ENCODE measurements at regions not wholly inside any gene's neighbourhood (a gene's known extent, or its start where the extent isn't known, plus 50 kb on each side); places are given as distances from the start of the nearest gene placed in this dataset.

GRCh38 chr9:79129865-79130480 lies 441.8 kb upstream of the TLE4 start:
- peak; percentile 12 to 28 (median 16) for DNase-seq
- TF ChIP-seq CTCF (IDR thresholded peaks at IDR 0.05): peak; percentile 80

GRCh38 chr9:79131246-79131774 lies 440.5 kb upstream of the TLE4 start:
- Histone ChIP-seq H3K79me2 (ENCODE audit: insufficient read depth, low read length) (no peaks in the 10 kb centered on the region), H3K4me2 (replicated peaks; ENCODE audit: extremely low read depth, low read length, poor library complexity, severe bottlenecking) (no peak overlapping the region), H4K20me1 (ENCODE audit: insufficient read depth, low read length) (no peaks in the 10 kb centered on the region), H3K9me3 (replicated peaks in 1 of 2; ENCODE audit: control insufficient read depth in 1 of 2, insufficient read depth in 1 of 2, low read length in 2 of 2) (no peaks in the 10 kb centered on the region), H2AFZ (ENCODE audit: insufficient read depth, low read depth, low read length, poor library complexity, severe bottlenecking) (no peak overlapping the region), H3K36me3 (replicated peaks in 1 of 2; ENCODE audit: control insufficient read depth in 1 of 2, insufficient read depth in 2 of 2, low read length in 2 of 2) (no peaks in the 10 kb centered on the region), H3K27ac (ENCODE audit: low read depth in 1 of 2, low read length in 2 of 2) (no peak overlapping the region), H3K4me3 (replicated peaks in 1 of 3; ENCODE audit: low read depth in 2 of 3, low read length in 3 of 3) (no peak overlapping the region), H3K27me3 (ENCODE audit: control insufficient read depth in 2 of 2, insufficient read depth in 2 of 2, low read length in 2 of 2) (no peaks in the 10 kb centered on the region), H3K9ac (ENCODE audit: insufficient read depth, low read length, poor library complexity, severe bottlenecking) (no peak overlapping the region), H3K4me1 (ENCODE audit: control insufficient read depth in 1 of 2, insufficient read depth in 2 of 2, low read length in 2 of 2) (peaks cover 6 to 11% of the 10 kb centered on the region in 2 donors)
- TF ChIP-seq CTCF (IDR thresholded peaks at IDR 0.05): no peak
- Mint-ChIP-seq H3K4me1 (peaks cover 11% of the 10 kb centered on the region), H3K27me3 (ENCODE audit: low read depth in 3 of 3) (peaks cover 0 to 1% (median 0%) of the 10 kb centered on the region in 3 donors), H3K9me3 (no peaks in the 10 kb centered on the region), H3K4me3 (no peak overlapping the region), H3K27ac (no peak overlapping the region), H3K36me3 (no peaks in the 10 kb centered on the region)
- WGBS (ENCODE audit: insufficient coverage): no CpG with 5 or more reads among the region's 2 CpGs
- intact Hi-C loops (cut with micrococcal nuclease): loop anchor here in 1 of 2 donors (10.0 kb wide), 1 partner anchor 433 kb away; no protein-coding TSS in a partner anchor
- DNase-seq: no peak

More at GRCh38 chr9:79129865-79130480, 441.8 kb upstream of the TLE4 start:
- H3K4me3 Mint-ChIP-seq: no peak overlapping the region
- H2AFZ ChIP-seq (ENCODE audit: insufficient read depth, low read depth, low read length, poor library complexity, severe bottlenecking): no peak overlapping the region
- WGBS (ENCODE audit: insufficient coverage): 0% methylated on average over 2 of the region's 8 CpGs
- H3K9ac ChIP-seq (ENCODE audit: insufficient read depth, low read length, poor library complexity, severe bottlenecking): no peak overlapping the region
- H3K79me2 ChIP-seq (ENCODE audit: insufficient read depth, low read length): no peaks in the 10 kb centered on the region
- peaks cover 0 to 1% (median 0%) of the 10 kb centered on the region in 3 donors for H3K27me3 Mint-ChIP-seq (ENCODE audit: low read depth in 3 of 3)
- H3K27ac ChIP-seq (ENCODE audit: low read depth in 1 of 2, low read length in 2 of 2): no peak overlapping the region
- H3K4me1 Mint-ChIP-seq: peaks cover 2% of the 10 kb centered on the region
- no peak overlapping the region for H3K4me2 ChIP-seq (replicated peaks; ENCODE audit: extremely low read depth, low read length, poor library complexity, severe bottlenecking)
- H4K20me1 ChIP-seq (ENCODE audit: insufficient read depth, low read length): no peaks in the 10 kb centered on the region
- intact Hi-C loops (cut with micrococcal nuclease): loop anchor here in 1 of 2 donors (10.0 kb wide), 1 partner anchor 435 kb away; no protein-coding TSS in a partner anchor
- no peak overlapping the region for H3K4me3 ChIP-seq (replicated peaks in 1 of 3; ENCODE audit: low read depth in 2 of 3, low read length in 3 of 3)
- H3K36me3 Mint-ChIP-seq: no peaks in the 10 kb centered on the region
- H3K27me3 ChIP-seq (ENCODE audit: control insufficient read depth in 2 of 2, insufficient read depth in 2 of 2, low read length in 2 of 2): no peaks in the 10 kb centered on the region
- H3K36me3 ChIP-seq (replicated peaks in 1 of 2; ENCODE audit: control insufficient read depth in 1 of 2, insufficient read depth in 2 of 2, low read length in 2 of 2): no peaks in the 10 kb centered on the region
- H3K4me1 ChIP-seq (ENCODE audit: control insufficient read depth in 1 of 2, insufficient read depth in 2 of 2, low read length in 2 of 2): no peaks in the 10 kb centered on the region
- H3K9me3 ChIP-seq (replicated peaks in 1 of 2; ENCODE audit: control insufficient read depth in 1 of 2, insufficient read depth in 1 of 2, low read length in 2 of 2): no peaks in the 10 kb centered on the region
- no peaks in the 10 kb centered on the region for H3K9me3 Mint-ChIP-seq
- no peak overlapping the region for H3K27ac Mint-ChIP-seq

All from CD14-positive monocyte (primary cell).